Endothelial cell of umbilical vein (primary cell): ENCODE measurements at regions not wholly inside any gene's neighbourhood (a gene's known extent, or its start where the extent isn't known, plus 50 kb on each side); places are given as distances from the start of the nearest gene placed in this dataset.

Experiments
- BruUV-seq: library from RNA; stranded (reverse); fragments of 400-500 nt; replicated peaks from 2 replicates; lab custom pipeline; 2021; lab: Mats Ljungman, UMichigan
- CTCF ChIA-PET: fragments of 300-600, 350-600 bp; sonication (Branson Sonifier 250); formaldehyde crosslinking; loops from one replicate; lab custom pipeline; 2021; ENCODE audit warnings: antibody characterized with exemption, inconsistent platforms; lab: Charles Lee
- POLR2A ChIA-PET: fragments of 300-600, 350-600 bp; sonication (Branson Sonifier 250); formaldehyde crosslinking; loops from one replicate; lab custom pipeline; 2021; ENCODE audit warnings: antibody characterized with exemption, inconsistent platforms; lab: Charles Lee
- DNase-seq: peaks from one replicate; pipeline ENCODE4 v3.0.0-alpha.2; 2011; ENCODE audit warnings: low read depth, low spot score
- FAIRE-seq: peaks from 2 replicates; lab custom pipeline; 2011; peaks lifted over from hg19 to GRCh38; lab: Jason Lieb, UNC
- H2AFZ ChIP-seq: 2 replicates; pipeline ENCODE4 v1.6.0; 2012; ENCODE audit warnings: low read depth, low read length, control low read depth, inconsistent platforms
- H3K27ac ChIP-seq: 2 replicates; pipeline ENCODE4 v1.5.1; 2011; ENCODE audit warnings: low read depth, mild to moderate bottlenecking, control low read depth, low read length, moderate library complexity; ENCODE audit not compliant: insufficient read depth
- H3K27me3 ChIP-seq, 2 experiments: 2 replicates each; pipeline versions ENCODE4 v1.6.0 to v1.6.1; 2011; ENCODE audit warnings: low read length in 2 of 2, mixed read lengths in 1 of 2; ENCODE audit not compliant: control insufficient read depth in 2 of 2, insufficient read depth in 2 of 2
- H3K36me3 ChIP-seq, 2 experiments: 2 replicates in 1 of 2; 3 replicates in 1 of 2; pipeline ENCODE4 v1.5.1; 2011; ENCODE audit warnings: low read length in 2 of 2, mild to moderate bottlenecking in 1 of 2, moderate library complexity in 1 of 2; ENCODE audit not compliant: control insufficient read depth in 2 of 2, insufficient read depth in 2 of 2; ENCODE audit errors: extremely low read depth in 1 of 2
- H3K4me1 ChIP-seq: 3 replicates; pipeline ENCODE4 v1.5.1; 2011; ENCODE audit warnings: mild to moderate bottlenecking, low read length; ENCODE audit not compliant: control insufficient read depth, insufficient read depth; ENCODE audit errors: extremely low read depth
- H3K4me2 ChIP-seq: 2 replicates; pipeline ENCODE4 v1.6.1; 2011; ENCODE audit warnings: low read length, control low read depth, mixed read lengths; ENCODE audit not compliant: insufficient read depth
- H3K4me3 ChIP-seq, 3 experiments: fragments of 200-600 bp in 1 of 3; sonication (generic), shearing (Covaris generic) in 1 of 3; replicated peaks in 1 of 3; 2 replicates each; pipeline ENCODE4 v1.5.1; 2011 to 2016; ENCODE audit warnings: control low read depth in 3 of 3, low read length in 3 of 3, mild to moderate bottlenecking in 2 of 3, inconsistent platforms in 1 of 3, low read depth in 1 of 3, moderate library complexity in 1 of 3; ENCODE audit not compliant: insufficient read depth in 1 of 3
- H3K79me2 ChIP-seq: 2 replicates; pipeline ENCODE4 v1.6.0; 2012; ENCODE audit warnings: low read length, inconsistent platforms; ENCODE audit not compliant: control insufficient read depth, insufficient read depth
- H3K9ac ChIP-seq: replicated peaks from 2 replicates; pipeline ENCODE3; 2011; ENCODE audit warnings: low read length, control low read depth; ENCODE audit not compliant: insufficient read depth; ENCODE audit errors: extremely low read depth
- H3K9me1 ChIP-seq: replicated peaks from 3 replicates; pipeline ENCODE4 v1.6.0; 2011; ENCODE audit warnings: mild to moderate bottlenecking, low read length; ENCODE audit not compliant: control insufficient read depth, insufficient read depth; ENCODE audit errors: extremely low read depth
- H3K9me3 ChIP-seq: replicated peaks from 2 replicates; pipeline ENCODE4 v1.5.1; 2012; ENCODE audit warnings: low read length, inconsistent platforms; ENCODE audit not compliant: control insufficient read depth, insufficient read depth
- H4K20me1 ChIP-seq: replicated peaks from 2 replicates; pipeline ENCODE3; 2011; ENCODE audit warnings: mild to moderate bottlenecking, low read length; ENCODE audit not compliant: control insufficient read depth, insufficient read depth; ENCODE audit errors: extremely low read depth
- CTCF ChIP-seq, 2 donors: IDR thresholded peaks; 1 replicate in 1 of 2; 2 replicates in 1 of 2; pipeline ENCODE4 v1.5.1; 2011; ENCODE audit warnings: low read length in 2 of 2, mild to moderate bottlenecking in 2 of 2, moderate library complexity in 2 of 2, control low read depth in 1 of 2, inconsistent platforms in 1 of 2, low read depth in 1 of 2; ENCODE audit not compliant: insufficient read depth in 1 of 2; ENCODE audit errors: extremely low read depth in 1 of 2
- EZH2 ChIP-seq: IDR thresholded peaks from 2 replicates; pipeline ENCODE4 v1.6.1; 2012; ENCODE audit warnings: borderline replicate concordance, low read depth, mild to moderate bottlenecking, moderate library complexity, low read length, inconsistent platforms; ENCODE audit not compliant: severe bottlenecking
- FOS ChIP-seq: IDR thresholded peaks from 2 replicates; pipeline ENCODE4 v1.6.1; 2011; ENCODE audit warnings: mild to moderate bottlenecking, low read length, moderate library complexity, borderline replicate concordance; ENCODE audit not compliant: insufficient read depth
- GATA2 ChIP-seq: IDR thresholded peaks from 2 replicates; pipeline ENCODE4 v1.7.0; 2011; ENCODE audit warnings: low read depth, mild to moderate bottlenecking, moderate library complexity, mixed read lengths, low read length; ENCODE audit not compliant: insufficient read length, insufficient read depth
- JUN ChIP-seq: IDR thresholded peaks from 2 replicates; pipeline ENCODE4 v1.6.1; 2011; ENCODE audit warnings: borderline replicate concordance, low read depth; ENCODE audit not compliant: insufficient read length, insufficient read depth
- MAX ChIP-seq: IDR thresholded peaks from 2 replicates; pipeline ENCODE4 v1.6.1; 2011; ENCODE audit not compliant: insufficient read depth, insufficient read length
- MYC ChIP-seq: IDR thresholded peaks from one replicate; pipeline ENCODE4 v1.6.1; 2011; ENCODE audit warnings: mild to moderate bottlenecking, low read depth, low read length
- POLR2A ChIP-seq: IDR thresholded peaks from 2 replicates; pipeline ENCODE4 v1.6.1; 2012; ENCODE audit warnings: low read depth, mild to moderate bottlenecking, control low read depth, low read length
- POLR2AphosphoS5 ChIP-seq: IDR thresholded peaks from 2 replicates; pipeline ENCODE4 v1.6.1; 2012; ENCODE audit warnings: low read depth, mild to moderate bottlenecking, control low read depth, low read length, moderate library complexity; ENCODE audit not compliant: insufficient read depth
- dilution Hi-C: fragments of 300-500 bp; cut with MboI; formaldehyde crosslinking; loops from one replicate; pipeline ENCODE4 v1.15.0; 2019; ENCODE audit warnings: low sequenced_read_pairs; ENCODE audit not compliant: extremely low pct_ligation_motif_present
- intact Hi-C: fragments of 100-400 bp; cut with micrococcal nuclease; formaldehyde crosslinking; loops from one replicate; pipeline ENCODE4 v1.10.0; 2022

- no peaks in the 10 kb centered on the region for H3K4me1 ChIP-seq
- ChIA-PET CTCF (no interaction called here), POLR2A (no interaction called here)
- H2AFZ ChIP-seq = no peak overlapping the region
- H3K4me3 ChIP-seq = no peak overlapping the region
- no peaks in the 10 kb centered on the region for H4K20me1 ChIP-seq
- no peaks in the 10 kb centered on the region for H3K27me3 ChIP-seq
- dilution Hi-C loops = no loop called here
- no peak overlapping the region for H3K4me2 ChIP-seq
- no peak for DNase-seq
- no peak overlapping the region for H3K27ac ChIP-seq
- H3K36me3 ChIP-seq = no peaks in the 10 kb centered on the region
- no peak overlapping the region for H3K9ac ChIP-seq
- H3K79me2 ChIP-seq = no peaks in the 10 kb centered on the region
- TF ChIP-seq JUN (no peak), EZH2 (no peak), MAX (no peak), CTCF (IDR thresholded peaks at IDR 0.05; ENCODE audit: extremely low read depth in 1 of 2, insufficient read depth in 1 of 2, low read depth in 1 of 2, low read length in 2 of 2) (no peak), GATA2 (no peak), MYC (no peak), POLR2AphosphoS5 (no peak), FOS (no peak), POLR2A (no peak)
- no TSS peak for BruUV-seq
- no peak for FAIRE-seq
- H3K9me1 ChIP-seq = no peaks in the 10 kb centered on the region
- intact Hi-C loops = no loop called here
- no peaks in the 10 kb centered on the region for H3K9me3 ChIP-seq
Observed at GRCh38 chr1:220374449-220374848, 102.2 kb upstream of the RAB3GAP2 start.
